T-cell (primary cell): ENCODE measurements at regions not wholly inside any gene's neighbourhood (a gene's known extent, or its start where the extent isn't known, plus 50 kb on each side); places are given as distances from the start of the nearest gene placed in this dataset.
"Not testable (repeated sequence)": the region's sequence is repeated elsewhere in the genome, so short reads cannot be mapped to it uniquely, and the experiment has no call there.

Experiments
- ATAC-seq, 4 experiments: fragments of 200-7000 bp in 3 of 4; fragments of 150-1000 bp in 1 of 4; cut with Tn5 transposase; replicated peaks in 1 of 4; 1 replicate in 3 of 4; 2 replicates in 1 of 4; pipeline ENCODE4 v1.10.0; 2021; ENCODE audit warnings: moderate library complexity in 3 of 4, mild to moderate bottlenecking in 2 of 4, moderate number of reproducible peaks in 1 of 4
- CTCF ChIA-PET, 2 donors: fragments of 300-600 bp; sonication (Branson Sonifier 250); formaldehyde crosslinking; loops; one replicate each; lab custom pipeline; 2022; ENCODE audit warnings: antibody characterized with exemption in 2 of 2; lab: Charles Lee
- POLR2A ChIA-PET, 2 donors: fragments of 300-600 bp; sonication (Branson Sonifier 250); formaldehyde crosslinking; loops; one replicate each; lab custom pipeline; 2022; ENCODE audit warnings: antibody characterized with exemption in 2 of 2; lab: Charles Lee
- DNase-seq, 35 experiments: peaks; one replicate each; pipeline versions ENCODE4 v3.0.0 to v3.0.0-alpha.2; 2013 to 2023
- H3K27ac ChIP-seq: one replicate; pipeline ENCODE4 v1.5.1; 2013; ENCODE audit warnings: low read length
- H3K27me3 ChIP-seq, 2 experiments: replicated peaks in 1 of 2; 1 replicate in 1 of 2; 2 replicates in 1 of 2; pipeline versions ENCODE4 v1.6.1 to v1.7.0; 2013; ENCODE audit warnings: low read length in 1 of 2, mixed read lengths in 1 of 2; ENCODE audit not compliant: control insufficient read depth in 2 of 2, insufficient read depth in 2 of 2; ENCODE audit errors: extremely low read depth in 1 of 2
- H3K36me3 ChIP-seq, 2 donors: 1 replicate in 1 of 2; 2 replicates in 1 of 2; pipeline versions ENCODE4 v1.6.1 to v1.7.0; 2013; ENCODE audit warnings: low read length in 1 of 2; ENCODE audit not compliant: control insufficient read depth in 2 of 2, insufficient read depth in 1 of 2; ENCODE audit errors: extremely low read depth in 1 of 2
- H3K4me1 ChIP-seq, 2 experiments: 1 replicate in 1 of 2; 2 replicates in 1 of 2; pipeline versions ENCODE4 v1.6.1 to v1.7.0; 2013; ENCODE audit warnings: low read length in 2 of 2, mixed read lengths in 1 of 2; ENCODE audit not compliant: insufficient read depth in 2 of 2, control insufficient read depth in 1 of 2; ENCODE audit errors: extremely low read depth in 1 of 2
- H3K4me3 ChIP-seq, 2 donors: 1 replicate in 1 of 2; 2 replicates in 1 of 2; pipeline versions ENCODE4 v1.5.1 to v1.7.0; 2013; ENCODE audit warnings: mild to moderate bottlenecking in 2 of 2, low read length in 1 of 2, moderate library complexity in 1 of 2; ENCODE audit not compliant: control insufficient read depth in 1 of 2; ENCODE audit errors: extremely low read depth in 1 of 2
- H3K9me3 ChIP-seq: 2 replicates; pipeline ENCODE4 v1.7.0; 2013
- H3K27ac Mint-ChIP-seq, 2 donors: one replicate each; pipeline ENCODE4 v1.8.0; 2020 to 2021; ENCODE audit warnings: mild to moderate bottlenecking in 2 of 2, mixed read lengths in 2 of 2
- H3K27me3 Mint-ChIP-seq, 2 donors: one replicate each; pipeline ENCODE4 v1.8.0; 2021 to 2022; ENCODE audit warnings: mixed read lengths in 2 of 2
- H3K36me3 Mint-ChIP-seq: one replicate; pipeline ENCODE4 v1.8.0; 2021; ENCODE audit warnings: mixed read lengths
- H3K4me1 Mint-ChIP-seq, 3 donors: one replicate each; pipeline ENCODE4 v1.8.0; 2020 to 2022; ENCODE audit warnings: mixed read lengths in 3 of 3, mild to moderate bottlenecking in 1 of 3
- H3K4me3 Mint-ChIP-seq, 3 donors: one replicate each; pipeline ENCODE4 v1.8.0; 2020 to 2022; ENCODE audit warnings: mild to moderate bottlenecking in 3 of 3, mixed read lengths in 3 of 3, moderate library complexity in 3 of 3
- H3K9me3 Mint-ChIP-seq, 3 donors: one replicate each; pipeline ENCODE4 v1.8.0; 2020 to 2022; ENCODE audit warnings: mixed read lengths in 3 of 3
- WGBS: methylation state at CpG from one replicate; pipeline ENCODE4 v1.1.5; 2013; ENCODE audit warnings: missing lambda C conversion rate; ENCODE audit not compliant: insufficient coverage; 5-methylcytosine and 5-hydroxymethylcytosine counted together

- no peak overlapping the region for H3K4me3 ChIP-seq
- Mint-ChIP-seq H3K27me3 (no peaks in the 10 kb centered on the region), H3K36me3 (no peaks in the 10 kb centered on the region), H3K9me3 (no peaks in the 10 kb centered on the region), H3K27ac (no peak overlapping the region), H3K4me1 (peaks cover 10 to 15% (median 11%) of the 10 kb centered on the region in 3 donors), H3K4me3 (no peak overlapping the region)
- no peak overlapping the region for H3K27ac ChIP-seq
- ATAC-seq = no peak
- H3K36me3 ChIP-seq = no peaks in the 10 kb centered on the region
- H3K9me3 ChIP-seq = no peaks in the 10 kb centered on the region
- no peak for DNase-seq
- H3K4me1 ChIP-seq = peaks cover 5 to 6% of the 10 kb centered on the region in 2 experiments
- ChIA-PET CTCF (interaction anchor here in 1 of 2 donors (0.6 kb wide), 1 partner anchor 293 kb away, joined by 4 read pairs; no protein-coding TSS in a partner anchor), POLR2A (no interaction called here)
- WGBS = 98% methylated on average over 7 of the region's 16 CpGs
- no peaks in the 10 kb centered on the region for H3K27me3 ChIP-seq
Observed at GRCh38 chr2:101628030-101628392, 69.5 kb upstream of the MAP4K4 start.

DNA sequence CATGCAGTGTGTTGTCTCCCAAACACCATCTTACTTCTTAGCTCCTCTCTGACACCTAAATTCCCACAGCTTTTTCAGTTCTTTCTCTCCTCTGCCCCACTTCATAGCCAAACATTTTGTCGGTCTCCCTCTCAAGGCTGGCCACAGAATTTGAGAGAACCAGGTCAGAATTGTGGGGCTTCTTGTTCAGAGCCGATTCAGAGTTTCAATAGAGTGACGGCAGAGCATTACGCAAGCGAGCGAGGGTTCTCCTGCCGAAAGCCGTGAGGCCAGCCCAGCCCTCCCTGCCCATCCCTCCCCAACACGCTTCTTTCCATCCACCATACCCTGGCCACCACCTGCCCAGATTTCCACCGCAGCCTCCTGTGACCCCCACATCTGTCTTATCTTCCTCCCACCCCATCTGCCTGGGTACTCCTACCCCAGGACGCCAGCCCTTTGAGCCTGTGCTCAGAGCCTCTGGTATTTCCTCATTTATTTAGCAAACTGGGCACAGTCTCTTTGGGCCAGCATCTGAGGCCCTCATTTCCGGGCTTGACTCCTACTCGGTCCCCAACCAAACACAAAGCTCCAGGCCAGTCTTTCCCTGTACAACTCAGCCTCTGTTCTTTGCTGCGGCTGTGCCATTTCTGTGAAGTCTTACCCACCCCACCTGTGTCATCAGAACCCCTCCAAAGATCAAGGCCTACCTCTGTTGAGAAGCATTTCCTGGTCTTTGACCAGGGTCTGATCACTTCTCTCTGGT lies 70.0 kb upstream of the MAP4K4 start:
- no peaks in the 10 kb centered on the region for H3K36me3 ChIP-seq
- no peaks in the 10 kb centered on the region for H3K9me3 Mint-ChIP-seq
- no peak overlapping the region for H3K27ac Mint-ChIP-seq
- no peak overlapping the region for H3K27ac ChIP-seq
- CTCF ChIA-PET = no interaction called here
- H3K4me1 ChIP-seq = peaks cover 10 to 12% of the 10 kb centered on the region in 2 experiments
- no peaks in the 10 kb centered on the region for H3K27me3 ChIP-seq
- POLR2A ChIA-PET = interaction anchor here in 1 of 2 donors (0.5 kb wide), 1 partner anchor 27 kb away, joined by 3 read pairs; no protein-coding TSS in a partner anchor
- H3K9me3 ChIP-seq = no peaks in the 10 kb centered on the region
- no peaks in the 10 kb centered on the region for H3K27me3 Mint-ChIP-seq
- H3K4me1 Mint-ChIP-seq = peaks cover 15 to 20% (median 17%) of the 10 kb centered on the region in 3 donors
- DNase-seq = no peak
- H3K4me3 Mint-ChIP-seq = no peak overlapping the region
- ATAC-seq = no peak
- no peaks in the 10 kb centered on the region for H3K36me3 Mint-ChIP-seq
- WGBS = 89% methylated on average over 11 of the region's 14 CpGs
- no peak overlapping the region for H3K4me3 ChIP-seq

- H3K4me3 ChIP-seq, H3K36me3 Mint-ChIP-seq, H3K36me3 ChIP-seq, H3K27me3 Mint-ChIP-seq, H3K9me3 ChIP-seq, H3K27ac ChIP-seq, CTCF ChIA-PET, DNase-seq, H3K9me3 Mint-ChIP-seq, H3K27me3 ChIP-seq, ATAC-seq, H3K4me3 Mint-ChIP-seq, POLR2A ChIA-PET, H3K27ac Mint-ChIP-seq: not testable (repeated sequence)
- peaks cover 13 to 18% of the 10 kb centered on the region in 2 experiments for H3K4me1 ChIP-seq
- WGBS = 88% methylated on average over 2 of the region's 8 CpGs
- H3K4me1 Mint-ChIP-seq = peaks cover 24 to 34% (median 31%) of the 10 kb centered on the region in 3 donors
Observed at GRCh38 chr2:101625814-101626213, 71.7 kb upstream of the MAP4K4 start.

DNA sequence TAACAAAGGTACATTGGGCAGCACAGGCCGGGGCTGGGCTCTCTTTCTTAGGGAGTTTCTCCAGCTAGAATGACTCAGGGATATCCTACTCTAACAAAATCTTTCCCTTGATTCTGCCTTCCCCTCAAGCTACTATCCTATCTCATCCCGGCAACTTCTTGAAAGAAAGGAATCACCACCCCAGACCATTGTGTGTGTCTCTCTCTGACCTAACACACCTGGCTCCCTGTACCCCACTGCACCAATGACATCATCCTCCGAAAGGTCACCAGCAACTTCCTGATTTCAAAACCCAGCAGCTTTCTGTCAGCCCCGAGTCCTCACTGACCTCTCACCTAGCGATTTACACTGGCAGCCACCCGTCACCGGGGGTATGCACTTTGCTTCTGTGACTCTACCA lies 72.1 kb upstream of the MAP4K4 start:
- WGBS = 81% methylated on average over 6 of the region's 7 CpGs
- Mint-ChIP-seq H3K36me3 (no peaks in the 10 kb centered on the region), H3K27ac (no peak overlapping the region), H3K27me3 (no peaks in the 10 kb centered on the region), H3K9me3 (no peaks in the 10 kb centered on the region), H3K4me3 (no peak overlapping the region), H3K4me1 (peaks cover 24 to 34% (median 31%) of the 10 kb centered on the region in 3 donors)
- no peak overlapping the region for H3K27ac ChIP-seq
- CTCF ChIA-PET = no interaction called here
- H3K4me1 ChIP-seq = peaks cover 13 to 18% of the 10 kb centered on the region in 2 experiments
- ATAC-seq = no peak
- no peak for DNase-seq
- no peaks in the 10 kb centered on the region for H3K36me3 ChIP-seq
- H3K27me3 ChIP-seq = no peaks in the 10 kb centered on the region
- POLR2A ChIA-PET = no interaction called here
- no peak overlapping the region for H3K4me3 ChIP-seq
- no peaks in the 10 kb centered on the region for H3K9me3 ChIP-seq

DNA sequence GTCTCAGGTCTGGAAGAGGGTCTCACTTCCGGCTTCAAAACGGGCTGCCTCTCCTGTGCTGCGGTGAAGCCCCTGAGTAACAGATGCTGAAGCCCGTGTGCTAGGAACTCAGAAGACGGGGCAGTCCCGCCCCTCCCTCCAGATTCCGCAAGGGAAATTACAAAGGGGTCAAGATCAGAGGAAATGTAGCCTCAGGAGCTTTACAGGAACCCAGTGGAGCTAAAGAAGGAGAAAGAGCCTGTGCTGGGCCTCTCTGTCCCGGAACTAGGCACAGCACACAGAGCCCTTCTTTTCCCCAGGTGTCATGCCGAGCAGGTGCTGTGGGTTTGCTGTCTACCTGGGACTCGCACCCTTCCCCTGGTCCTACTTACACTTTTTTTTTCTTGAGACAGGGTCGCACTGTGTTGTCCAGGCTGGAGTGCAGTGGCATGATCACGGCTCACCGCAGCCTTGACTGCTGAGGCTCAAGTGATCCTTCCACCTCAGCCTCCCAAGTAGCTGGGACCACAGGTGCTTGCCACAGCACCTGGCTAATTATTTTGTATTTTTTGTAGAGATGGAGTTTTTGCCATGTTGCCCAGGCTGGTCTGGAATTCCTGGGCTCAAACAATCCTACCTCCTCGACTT lies 72.7 kb upstream of the MAP4K4 start:
- no peaks in the 10 kb centered on the region for H3K36me3 ChIP-seq
- H3K4me3 Mint-ChIP-seq = no peak overlapping the region
- H3K4me3 ChIP-seq = no peak overlapping the region
- peaks cover 13 to 18% of the 10 kb centered on the region in 2 experiments for H3K4me1 ChIP-seq
- H3K36me3 Mint-ChIP-seq = no peaks in the 10 kb centered on the region
- no peak overlapping the region for H3K27ac ChIP-seq
- 93% methylated on average over 11 of the region's 14 CpGs for WGBS
- peaks cover 24 to 34% (median 31%) of the 10 kb centered on the region in 3 donors for H3K4me1 Mint-ChIP-seq
- CTCF ChIA-PET = interaction anchor here in 1 of 2 donors (0.7 kb wide), 1 partner anchor 199 kb away, joined by 5 read pairs; no protein-coding TSS in a partner anchor
- no peaks in the 10 kb centered on the region for H3K9me3 Mint-ChIP-seq
- no peak overlapping the region for H3K27ac Mint-ChIP-seq
- ATAC-seq (no peak), DNase-seq (no peak)
- POLR2A ChIA-PET = no interaction called here
- H3K27me3 ChIP-seq = no peaks in the 10 kb centered on the region
- H3K9me3 ChIP-seq = no peaks in the 10 kb centered on the region
- no peaks in the 10 kb centered on the region for H3K27me3 Mint-ChIP-seq

- Mint-ChIP-seq H3K27ac (peak overlapping the region; percentile 77), H3K36me3 (no peaks in the 10 kb centered on the region), H3K9me3 (no peaks in the 10 kb centered on the region), H3K4me1 (peaks cover 24 to 37% (median 36%) of the 10 kb centered on the region in 3 donors), H3K27me3 (no peaks in the 10 kb centered on the region), H3K4me3 (peak overlapping the region; percentile 13 to 57 (median 22))
- Histone ChIP-seq H3K27ac (no peak overlapping the region), H3K4me3 (no peak overlapping the region), H3K9me3 (no peaks in the 10 kb centered on the region), H3K4me1 (peaks cover 13 to 18% of the 10 kb centered on the region in 2 experiments), H3K27me3 (no peaks in the 10 kb centered on the region), H3K36me3 (no peaks in the 10 kb centered on the region)
- CTCF ChIA-PET = interaction anchor here in 1 of 2 donors (0.7 to 1.6 kb wide), 2 partner anchors 26 to 281 kb away, joined by 3 to 5 read pairs; no protein-coding TSS in a partner anchor
- POLR2A ChIA-PET = interaction anchor here in 1 of 2 donors (0.6 kb wide), 1 partner anchor 141 kb away, joined by 3 read pairs; no protein-coding TSS in a partner anchor
- WGBS = 6% methylated on average over 4 of the region's 5 CpGs
- DNase-seq (peak in 5 of 35 experiments; percentile 2 to 64 (median 11)), ATAC-seq (peak; percentile 60 to 99 (median 76))
Observed at GRCh38 chr2:101623031-101623521, 74.4 kb upstream of the MAP4K4 start.
